HCT116 (cell line): ENCODE measurements at regions not wholly inside any gene's neighbourhood (a gene's known extent, or its start where the extent isn't known, plus 50 kb on each side); places are given as distances from the start of the nearest gene placed in this dataset.

ENCODE experiments used
- ATAC-seq: fragments of 200-7000 bp; cut with Tn5 transposase; 2 replicates; pipeline ENCODE4 v1.9.1; 2020; ENCODE audit warnings: mild to moderate bottlenecking, moderate library complexity
- BruUV-seq: library from RNA; stranded (reverse); fragments of 400-500 nt; replicated peaks from 2 replicates; lab custom pipeline; 2021; lab: Mats Ljungman, UMichigan
- CTCF ChIA-PET: fragments of 300-600 bp; sonication (Branson Sonifier 250); formaldehyde crosslinking; loops from one replicate; lab custom pipeline; 2021; ENCODE audit warnings: antibody characterized with exemption; lab: Charles Lee
- POLR2A ChIA-PET: fragments of 300-600, 350-600 bp; sonication (Branson Sonifier 250); formaldehyde crosslinking; loops from one replicate; lab custom pipeline; 2021; ENCODE audit warnings: antibody characterized with exemption; lab: Charles Lee
- RAD21 ChIA-PET, 2 experiments: fragments of 300-600 bp; sonication (Branson Sonifier 250); formaldehyde crosslinking; loops; one replicate each; lab custom pipeline; 2023; ENCODE audit warnings: low total read pairs in 2 of 2; ENCODE audit not compliant: uncharacterized antibody in 2 of 2, unreplicated experiment in 2 of 2, low non-redundant PET in 1 of 2; lab: Charles Lee
- DNase-seq: peaks from one replicate; pipeline ENCODE4 v3.0.0-alpha.2; 2010; ENCODE audit warnings: low read depth, low spot score
- H2AFZ ChIP-seq: fragments of 200-600 bp; shearing (Covaris generic), sonication (generic); 2 replicates; pipeline ENCODE4 v1.6.1; 2017; ENCODE audit warnings: low read depth, mixed run types, mixed read lengths, antibody characterized with exemption, low read length; ENCODE audit not compliant: poor library complexity, severe bottlenecking
- H3K27ac ChIP-seq: 2 replicates; pipeline ENCODE4 v1.5.1; 2012; ENCODE audit warnings: low read depth, low read length
- H3K27me3 ChIP-seq: fragments of 200-600 bp; sonication (generic); 2 replicates; pipeline ENCODE4 v1.6.1; 2016; ENCODE audit warnings: mixed run types, low read length, mixed read lengths; ENCODE audit not compliant: insufficient read depth
- H3K36me3 ChIP-seq, 2 experiments: fragments of 200-500 bp in 1 of 2; fragments of 200-600 bp in 1 of 2; sonication (Bioruptor generic) in 1 of 2; sonication (generic) in 1 of 2; 2 replicates each; pipeline versions ENCODE4 v1.5.1 to v1.6.1; 2014 to 2016; ENCODE audit warnings: low read length in 2 of 2, inconsistent platforms in 1 of 2, mixed read lengths in 1 of 2, mixed run types in 1 of 2; ENCODE audit not compliant: insufficient read depth in 2 of 2, control insufficient read depth in 1 of 2
- H3K4me1 ChIP-seq, 2 experiments: fragments of 200-600 bp in 1 of 2; sonication (generic) in 1 of 2; 2 replicates each; pipeline versions ENCODE4 v1.5.1 to v1.6.1; 2012 to 2017; ENCODE audit warnings: low read length in 2 of 2, inconsistent platforms in 1 of 2, mild to moderate bottlenecking in 1 of 2, mixed read lengths in 1 of 2, mixed run types in 1 of 2, moderate library complexity in 1 of 2; ENCODE audit not compliant: insufficient read depth in 2 of 2, control insufficient read depth in 1 of 2
- H3K4me2 ChIP-seq: fragments of 200-600 bp; sonication (generic); 2 replicates; pipeline ENCODE4 v1.6.1; 2017; ENCODE audit warnings: mixed run types, low read length, mixed read lengths
- H3K4me3 ChIP-seq, 2 experiments: fragments of 200-600 bp in 1 of 2; sonication (generic) in 1 of 2; replicated peaks in 1 of 2; 2 replicates each; pipeline ENCODE4 v1.5.1; 2011 to 2016; ENCODE audit warnings: low read length in 2 of 2, control low read depth in 1 of 2, low read depth in 1 of 2, mild to moderate bottlenecking in 1 of 2, mixed read lengths in 1 of 2, mixed run types in 1 of 2
- H3K79me2 ChIP-seq: fragments of 200-600 bp; sonication (generic); 2 replicates; pipeline ENCODE4 v1.6.1; 2017; ENCODE audit warnings: mild to moderate bottlenecking, mixed run types, low read length, moderate library complexity, mixed read lengths; ENCODE audit not compliant: insufficient read depth
- H3K9ac ChIP-seq: fragments of 200-600 bp; sonication (generic); 2 replicates; pipeline ENCODE4 v1.6.1; 2016; ENCODE audit warnings: low read length, mixed read lengths
- H3K9me2 ChIP-seq: fragments of 200-600 bp; sonication (generic), shearing (Covaris generic); 2 replicates; pipeline ENCODE4 v1.6.1; 2017; ENCODE audit warnings: mixed run types, mild to moderate bottlenecking, moderate library complexity; ENCODE audit not compliant: insufficient read depth
- H3K9me3 ChIP-seq, 2 experiments: fragments of 200-500 bp in 1 of 2; fragments of 200-600 bp in 1 of 2; sonication (Bioruptor generic) in 1 of 2; sonication (generic) in 1 of 2; 2 replicates each; pipeline ENCODE4 v1.6.1; 2014 to 2017; ENCODE audit warnings: low read length in 2 of 2, mixed read lengths in 2 of 2, inconsistent platforms in 1 of 2, low read depth in 1 of 2, mild to moderate bottlenecking in 1 of 2, mixed run types in 1 of 2, moderate library complexity in 1 of 2; ENCODE audit not compliant: control insufficient read depth in 1 of 2, insufficient read depth in 1 of 2
- H4K20me1 ChIP-seq: fragments of 200-600 bp; sonication (generic), shearing (Covaris generic); 2 replicates; pipeline ENCODE4 v1.6.1; 2017; ENCODE audit warnings: mixed run types, mild to moderate bottlenecking, moderate library complexity; ENCODE audit not compliant: insufficient read depth
- ATF3 ChIP-seq: IDR thresholded peaks from 2 replicates; pipeline ENCODE4 v1.6.1; 2012
- CBX3 ChIP-seq: IDR thresholded peaks from 2 replicates; pipeline ENCODE4 v1.6.1; 2012; ENCODE audit warnings: low read depth
- ELF1 ChIP-seq: IDR thresholded peaks from 2 replicates; pipeline ENCODE4 v1.6.1; 2012; ENCODE audit warnings: low read depth, borderline replicate concordance
- EZH2phosphoT487 ChIP-seq: fragments of 200-600 bp; IDR thresholded peaks from 2 replicates; pipeline ENCODE4 v1.6.1; 2018; ENCODE audit warnings: antibody characterized with exemption, borderline replicate concordance
- FOSL1 ChIP-seq: IDR thresholded peaks from 2 replicates; pipeline ENCODE4 v1.6.1; 2012; ENCODE audit warnings: low read depth
- JUND ChIP-seq: IDR thresholded peaks from 2 replicates; pipeline ENCODE4 v1.6.1; 2012
- MAX ChIP-seq: IDR thresholded peaks from 2 replicates; pipeline ENCODE4 v1.6.1; 2012
- POLR2A ChIP-seq: IDR thresholded peaks from 2 replicates; pipeline ENCODE4 v1.7.0; 2011; ENCODE audit warnings: borderline replicate concordance; ENCODE audit not compliant: insufficient read depth, insufficient read length; ENCODE audit errors: extremely low read depth
- POLR2AphosphoS5 ChIP-seq: IDR thresholded peaks from 2 replicates; pipeline ENCODE4 v1.6.1; 2011; ENCODE audit warnings: mild to moderate bottlenecking, low read depth, low read length, moderate library complexity
- RAD21 ChIP-seq: IDR thresholded peaks from 2 replicates; pipeline ENCODE4 v1.6.1; 2012; ENCODE audit warnings: low read depth, mild to moderate bottlenecking
- REST ChIP-seq: IDR thresholded peaks from 2 replicates; pipeline ENCODE4 v1.6.1; 2012; ENCODE audit warnings: low read depth
- SIN3A ChIP-seq: IDR thresholded peaks from 2 replicates; pipeline ENCODE4 v1.6.1; 2012; ENCODE audit warnings: low read depth
- SP1 ChIP-seq: IDR thresholded peaks from 2 replicates; pipeline ENCODE4 v1.6.1; 2012; ENCODE audit warnings: low read depth
- SRF ChIP-seq: IDR thresholded peaks from 2 replicates; pipeline ENCODE4 v1.6.1; 2012; ENCODE audit warnings: low read depth
- TCF7L2 ChIP-seq: IDR thresholded peaks from 2 replicates; pipeline ENCODE4 v1.7.0; 2011; ENCODE audit warnings: borderline replicate concordance, inconsistent platforms; ENCODE audit not compliant: insufficient read depth, insufficient read length; ENCODE audit errors: extremely low read depth
- YY1 ChIP-seq: IDR thresholded peaks from 2 replicates; pipeline ENCODE4 v1.6.1; 2011; ENCODE audit warnings: low read length, low read depth, moderate library complexity, mild to moderate bottlenecking; ENCODE audit not compliant: insufficient replicate concordance; ENCODE audit errors: extremely low read depth
- ZBTB33 ChIP-seq: IDR thresholded peaks from 2 replicates; pipeline ENCODE4 v1.6.1; 2011; ENCODE audit warnings: mild to moderate bottlenecking, low read length, moderate library complexity; ENCODE audit not compliant: insufficient replicate concordance; ENCODE audit errors: extremely low read depth
- ZFX ChIP-seq: fragments of 450-650 bp; IDR thresholded peaks from 2 replicates; pipeline ENCODE4 v1.6.1; 2017
- ZNF274 ChIP-seq: fragments of 200-500 bp; sonication (Bioruptor generic); IDR thresholded peaks from 2 replicates; pipeline ENCODE4 v1.6.1; 2014; ENCODE audit warnings: mild to moderate bottlenecking, low read depth, low read length, inconsistent platforms
- intact Hi-C: fragments of 100-400 bp; cut with micrococcal nuclease; formaldehyde crosslinking; loops from 2 replicates; pipeline ENCODE4 v1.10.0; 2022

DNA sequence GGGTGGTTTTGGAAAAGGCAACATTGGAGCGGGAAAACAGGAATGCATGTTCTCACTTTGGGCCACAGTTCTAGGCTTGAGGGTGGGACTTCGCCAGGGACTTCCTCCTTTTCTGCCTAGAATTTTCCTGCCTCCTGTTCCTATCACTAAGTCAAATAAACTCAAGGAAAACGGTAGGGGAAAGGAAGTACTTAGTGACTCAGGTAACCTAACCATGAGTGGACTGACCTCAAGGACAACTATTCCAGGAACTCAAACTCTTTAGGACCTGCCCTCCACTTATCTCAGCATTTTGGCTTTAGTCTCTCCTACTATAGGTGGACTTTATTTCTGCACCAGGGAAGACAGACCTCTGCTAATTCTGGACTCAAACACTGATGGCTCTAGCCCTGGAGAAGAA is 281.7 kb downstream of the ZNF674 start (continued):
- TF ChIP-seq ATF3 (no peak), ZBTB33 (no peak), SRF (no peak), MAX (peak; percentile 50; the same call in 1 of the 2 replicates), POLR2A (no peak), ZFX (no peak), JUND (no peak)

DNA sequence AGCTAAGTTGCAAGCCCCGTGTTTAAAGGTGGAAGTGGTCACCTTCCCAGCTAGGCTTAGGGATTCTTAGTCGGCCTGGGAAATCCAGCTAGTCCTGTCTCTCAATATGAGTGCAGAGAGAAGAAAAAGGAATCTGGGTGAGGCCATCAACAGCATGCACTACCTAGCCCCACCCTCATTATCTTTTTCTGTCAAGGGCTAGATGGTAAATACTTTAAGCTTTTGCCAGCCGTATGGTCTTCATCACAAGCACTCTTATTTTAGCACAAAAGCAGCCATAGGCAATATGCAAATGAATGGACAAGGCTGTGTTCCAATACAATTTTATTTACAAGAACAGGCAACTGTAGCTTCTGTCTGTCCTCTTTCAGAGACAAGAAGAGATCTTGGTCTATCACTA is 282.9 kb downstream of the ZNF674 start:
- H3K4me1 ChIP-seq: peaks cover 23 to 57% of the 10 kb centered on the region in 2 experiments
- H2AFZ ChIP-seq: no peak overlapping the region
- no peaks in the 10 kb centered on the region for H4K20me1 ChIP-seq
- H3K27me3 ChIP-seq: no peaks in the 10 kb centered on the region
- ATAC-seq (no peak), DNase-seq (no peak)
- BruUV-seq: no TSS peak
- no peaks in the 10 kb centered on the region for H3K9me3 ChIP-seq
- TF ChIP-seq YY1 (no peak), ELF1 (no peak), TCF7L2 (no peak), REST (no peak), SP1 (no peak), EZH2phosphoT487 (no peak), CBX3 (no peak), ZNF274 (no peak), SRF (no peak), JUND (no peak), FOSL1 (no peak), SIN3A (no peak), POLR2A (no peak), RAD21 (no peak), ATF3 (no peak), POLR2AphosphoS5 (no peak)
- ChIA-PET RAD21 (no interaction called here), POLR2A (no interaction called here), CTCF (no interaction called here)
- H3K9ac ChIP-seq: no peak overlapping the region
- no peak overlapping the region; the same call in 1 of the 2 replicates for H3K27ac ChIP-seq
- H3K4me3 ChIP-seq: no peak overlapping the region
- no peaks in the 10 kb centered on the region for H3K36me3 ChIP-seq
- H3K4me2 ChIP-seq: no peak overlapping the region
- intact Hi-C loops: loop anchor here (10.0 kb wide), 1 partner anchor 418 kb away; no protein-coding TSS in a partner anchor
- no peaks in the 10 kb centered on the region for H3K79me2 ChIP-seq
- H3K9me2 ChIP-seq: no peaks in the 10 kb centered on the region
